Progenitor cell of endocrine pancreas (in vitro differentiated cells): ENCODE measurements at regions not wholly inside any gene's neighbourhood (a gene's known extent, or its start where the extent isn't known, plus 50 kb on each side); places are given as distances from the start of the nearest gene placed in this dataset.
A peak's percentile ranks its signal among the peaks of the same experiment; 100 is the strongest.

Source experiments
- DNase-seq: peaks from one replicate; pipeline ENCODE4 v3.0.0; 2021; ENCODE audit warnings: low spot score; ENCODE audit not compliant: unreplicated experiment
- H3K27ac Mint-ChIP-seq: 2 replicates; pipeline ENCODE4 v1.8.0; 2021; ENCODE audit warnings: mild to moderate bottlenecking, moderate library complexity, mixed read lengths
- H3K27me3 Mint-ChIP-seq: 2 replicates; pipeline ENCODE4 v1.8.0; 2021; ENCODE audit warnings: mixed read lengths
- H3K36me3 Mint-ChIP-seq: 2 replicates; pipeline ENCODE4 v1.8.0; 2022; ENCODE audit warnings: mixed read lengths; ENCODE audit not compliant: insufficient read depth
- H3K4me1 Mint-ChIP-seq: 2 replicates; pipeline ENCODE4 v1.8.0; 2021; ENCODE audit warnings: low read depth, mixed read lengths
- H3K4me3 Mint-ChIP-seq: 2 replicates; pipeline ENCODE4 v1.8.0; 2021; ENCODE audit warnings: low read depth, mild to moderate bottlenecking, moderate library complexity, mixed read lengths
- H3K9me3 Mint-ChIP-seq: 2 replicates; pipeline ENCODE4 v1.8.0; 2021; ENCODE audit warnings: low read depth, mixed read lengths
- TF ChIP-seq, protein P1 (sequence below): fragments of 200-600 bp; sonication (generic); IDR thresholded peaks from one replicate; pipeline ENCODE4 v1.5.0; 2021; ENCODE audit warnings: antibody characterized with exemption, mild to moderate bottlenecking; ENCODE audit not compliant: unreplicated experiment

DNA sequence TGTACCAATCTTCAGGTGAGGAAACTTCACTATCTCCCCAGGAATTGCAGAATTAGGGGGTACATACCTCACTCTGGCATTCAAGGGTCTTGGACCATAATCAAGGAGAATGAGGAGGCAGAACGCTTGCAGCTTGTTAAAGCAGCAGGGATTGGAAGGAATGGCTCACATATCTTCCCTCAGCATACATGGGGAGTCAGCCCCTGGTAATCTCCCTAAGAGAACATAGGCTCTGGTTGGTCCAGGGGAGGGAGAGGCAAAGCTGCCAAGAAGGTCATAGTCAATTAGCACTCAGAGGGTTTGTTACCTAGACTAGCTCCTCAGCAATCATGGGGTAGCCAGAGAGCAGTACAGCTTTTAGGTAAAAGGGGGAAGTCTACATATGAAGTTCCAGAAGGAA is 256.8 kb downstream of the INSC start:
- no peaks in the 10 kb centered on the region for H3K36me3 Mint-ChIP-seq
- no peak overlapping the region for H3K27ac Mint-ChIP-seq
- TF ChIP-seq, protein P1, sequence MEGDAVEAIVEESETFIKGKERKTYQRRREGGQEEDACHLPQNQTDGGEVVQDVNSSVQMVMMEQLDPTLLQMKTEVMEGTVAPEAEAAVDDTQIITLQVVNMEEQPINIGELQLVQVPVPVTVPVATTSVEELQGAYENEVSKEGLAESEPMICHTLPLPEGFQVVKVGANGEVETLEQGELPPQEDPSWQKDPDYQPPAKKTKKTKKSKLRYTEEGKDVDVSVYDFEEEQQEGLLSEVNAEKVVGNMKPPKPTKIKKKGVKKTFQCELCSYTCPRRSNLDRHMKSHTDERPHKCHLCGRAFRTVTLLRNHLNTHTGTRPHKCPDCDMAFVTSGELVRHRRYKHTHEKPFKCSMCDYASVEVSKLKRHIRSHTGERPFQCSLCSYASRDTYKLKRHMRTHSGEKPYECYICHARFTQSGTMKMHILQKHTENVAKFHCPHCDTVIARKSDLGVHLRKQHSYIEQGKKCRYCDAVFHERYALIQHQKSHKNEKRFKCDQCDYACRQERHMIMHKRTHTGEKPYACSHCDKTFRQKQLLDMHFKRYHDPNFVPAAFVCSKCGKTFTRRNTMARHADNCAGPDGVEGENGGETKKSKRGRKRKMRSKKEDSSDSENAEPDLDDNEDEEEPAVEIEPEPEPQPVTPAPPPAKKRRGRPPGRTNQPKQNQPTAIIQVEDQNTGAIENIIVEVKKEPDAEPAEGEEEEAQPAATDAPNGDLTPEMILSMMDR: no peak
- H3K27me3 Mint-ChIP-seq: peaks cover 4% of the 10 kb centered on the region
- H3K4me3 Mint-ChIP-seq: no peak overlapping the region
- no peak for DNase-seq
- peaks cover 4% of the 10 kb centered on the region for H3K4me1 Mint-ChIP-seq
- peaks cover 9% of the 10 kb centered on the region for H3K9me3 Mint-ChIP-seq

DNA sequence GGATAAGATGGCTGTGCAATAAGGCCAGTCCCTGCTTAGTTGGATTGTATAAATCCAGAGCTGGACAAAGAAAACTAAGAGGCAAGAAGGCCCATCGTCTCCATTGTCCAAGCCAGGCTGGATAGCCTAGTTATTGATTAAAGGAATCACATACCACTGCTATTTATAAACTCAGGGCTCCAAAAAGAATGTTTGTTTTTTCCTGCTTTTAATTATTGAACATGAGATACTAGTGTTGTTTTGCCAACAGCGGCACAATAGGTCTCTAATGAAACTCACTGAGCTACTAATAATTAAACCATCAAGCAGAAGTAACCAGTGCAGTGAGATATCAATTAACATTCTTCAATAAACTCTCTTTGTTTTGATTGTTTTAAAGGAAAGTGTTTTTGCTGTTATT is 259.7 kb downstream of the INSC start:
- Mint-ChIP-seq H3K36me3 (no peaks in the 10 kb centered on the region), H3K4me1 (peaks cover 4% of the 10 kb centered on the region), H3K4me3 (no peak overlapping the region), H3K27me3 (no peaks in the 10 kb centered on the region), H3K9me3 (peaks cover 17% of the 10 kb centered on the region), H3K27ac (peak overlapping the region; percentile 16)
- DNase-seq: no peak
- TF ChIP-seq, protein P1: no peak

DNA sequence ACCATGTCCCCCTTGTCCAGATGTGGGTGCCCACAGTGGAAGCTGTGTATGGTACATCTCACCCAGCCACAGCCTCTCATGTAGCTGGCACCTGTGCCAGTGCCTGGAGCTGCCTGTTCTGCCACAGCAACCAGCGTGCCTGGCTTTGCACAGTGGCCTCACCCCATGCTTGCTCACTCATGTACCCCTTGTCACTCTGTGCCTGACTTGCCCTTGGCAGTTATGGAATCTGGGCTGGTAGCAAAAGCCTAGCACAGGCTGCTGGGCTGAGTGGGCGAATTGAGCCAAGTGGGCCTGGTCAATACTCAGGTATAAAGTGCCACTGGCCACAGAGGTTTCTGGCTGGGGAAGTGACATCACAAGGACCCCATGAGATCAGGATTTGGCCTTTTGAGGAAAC is 264.2 kb downstream of the INSC start:
- TF ChIP-seq, protein P1: no peak
- Mint-ChIP-seq H3K9me3 (peaks cover 17% of the 10 kb centered on the region), H3K4me3 (no peak overlapping the region), H3K36me3 (no peaks in the 10 kb centered on the region), H3K4me1 (peaks cover 2% of the 10 kb centered on the region), H3K27ac (no peak overlapping the region), H3K27me3 (no peaks in the 10 kb centered on the region)
- DNase-seq: no peak

DNA sequence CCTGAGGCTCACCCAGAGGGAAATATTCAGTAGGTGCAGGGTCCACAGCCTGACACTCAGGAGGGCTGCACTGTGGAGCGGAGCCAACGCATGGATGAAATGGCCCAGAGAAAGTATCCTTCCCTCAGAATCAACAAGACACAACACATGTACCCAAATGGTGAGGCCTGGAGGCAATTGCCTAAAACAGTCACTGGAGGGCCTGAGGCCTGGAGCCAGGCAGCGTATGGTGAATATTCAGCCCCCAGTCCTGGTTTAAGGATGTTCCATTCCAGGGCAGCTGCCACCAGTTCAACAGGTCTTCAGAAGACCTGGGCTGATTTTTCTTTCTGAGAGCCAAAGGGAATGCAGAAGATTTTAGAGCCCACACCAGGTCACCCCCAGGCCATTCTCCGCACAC is 264.8 kb downstream of the INSC start:
- no peaks in the 10 kb centered on the region for H3K36me3 Mint-ChIP-seq
- H3K27ac Mint-ChIP-seq: no peak overlapping the region
- no peak overlapping the region for H3K4me3 Mint-ChIP-seq
- peaks cover 17% of the 10 kb centered on the region for H3K9me3 Mint-ChIP-seq
- no peaks in the 10 kb centered on the region for H3K27me3 Mint-ChIP-seq
- peaks cover under 1% of the 10 kb centered on the region for H3K4me1 Mint-ChIP-seq
- TF ChIP-seq, protein P1: no peak
- DNase-seq: no peak

DNA sequence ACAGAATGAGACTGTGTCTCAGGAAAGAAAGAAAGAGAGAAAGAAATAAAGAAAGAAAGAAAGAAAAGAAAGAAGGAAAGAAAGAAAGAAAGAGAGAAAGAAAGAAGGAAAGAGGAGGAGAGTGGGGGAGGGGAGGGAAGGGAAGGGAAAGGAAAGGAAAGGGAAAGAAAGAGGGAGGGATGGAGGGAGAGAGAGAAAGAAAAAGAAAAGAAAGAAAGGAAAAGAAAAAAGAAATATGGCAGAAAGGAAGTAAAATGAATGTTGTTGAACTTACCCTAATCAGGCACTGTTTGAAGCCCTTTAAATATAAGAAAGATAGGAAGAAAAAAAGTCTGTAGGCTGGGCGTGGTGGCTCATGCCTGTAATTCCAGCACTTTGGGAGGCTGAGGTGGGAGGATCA is 276.1 kb downstream of the INSC start:
- Mint-ChIP-seq H3K27ac (no peak overlapping the region), H3K27me3 (no peaks in the 10 kb centered on the region), H3K4me3 (no peak overlapping the region), H3K9me3 (peaks cover 20% of the 10 kb centered on the region), H3K4me1 (no peaks in the 10 kb centered on the region), H3K36me3 (no peaks in the 10 kb centered on the region)
- TF ChIP-seq, protein P1: no peak
- no peak for DNase-seq

DNA sequence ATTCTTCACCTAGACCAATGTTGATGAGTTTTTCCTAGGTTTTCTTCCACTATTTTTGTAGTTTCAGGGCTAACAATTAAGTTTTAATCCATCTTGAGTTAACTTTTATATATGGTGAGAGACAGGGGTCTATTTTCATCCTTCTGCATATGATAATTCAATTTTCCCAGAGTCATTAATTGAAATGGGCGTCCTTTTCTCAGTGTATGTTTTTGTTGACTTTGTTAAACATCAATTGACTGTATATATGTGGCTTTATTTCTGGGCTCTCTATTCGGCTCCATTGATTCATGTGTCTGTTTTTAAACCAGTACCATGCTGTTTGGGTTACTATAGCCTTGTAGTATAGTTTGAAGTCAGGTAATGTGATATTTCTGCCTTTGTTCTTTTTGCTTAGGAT is 282.1 kb downstream of the INSC start:
- peaks cover 49% of the 10 kb centered on the region for H3K9me3 Mint-ChIP-seq
- H3K27ac Mint-ChIP-seq: no peak overlapping the region
- no peaks in the 10 kb centered on the region for H3K36me3 Mint-ChIP-seq
- no peak for DNase-seq
- H3K4me1 Mint-ChIP-seq: no peaks in the 10 kb centered on the region
- no peak overlapping the region for H3K4me3 Mint-ChIP-seq
- TF ChIP-seq, protein P1: no peak
- no peaks in the 10 kb centered on the region for H3K27me3 Mint-ChIP-seq
